ENCODE measurements at regions not wholly inside any gene's neighbourhood (a gene's known extent, or its start where the extent isn't known, plus 50 kb on each side); places are given as distances from the start of the nearest gene placed in this dataset.

DNA sequence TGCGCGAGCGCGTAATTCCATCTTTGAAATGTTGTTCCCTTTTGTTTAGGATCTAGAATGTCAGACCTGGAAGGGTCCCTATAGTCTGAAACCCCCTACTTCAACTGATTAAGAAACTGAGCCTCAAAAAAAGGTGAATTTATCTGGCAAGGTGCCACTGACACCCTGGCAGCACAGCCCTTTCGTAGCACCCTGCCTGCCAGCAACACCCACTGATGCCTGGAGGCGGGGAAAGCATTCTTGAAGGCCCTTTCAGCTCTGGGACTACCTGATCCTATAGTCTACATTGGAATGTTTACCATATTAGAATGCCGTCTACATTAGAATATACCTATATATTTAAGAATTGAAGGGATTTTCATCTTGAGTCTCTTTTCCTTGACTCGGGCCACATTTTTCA is 542.3 kb downstream of the BUD13 start:
- Histone ChIP-seq H3K36me3 (ENCODE audit: insufficient read depth) (no peaks in the 10 kb centered on the region), H3K4me3 (ENCODE audit: low read depth, low read length) (no peak overlapping the region), H3K4me1 (ENCODE audit: insufficient read depth) (no peaks in the 10 kb centered on the region), H3K27ac (ENCODE audit: low read depth) (no peak overlapping the region)
- DNase-seq (ENCODE audit: extremely low spot score) = no peak
- WGBS = 92% methylated on average over 8 of the region's 8 CpGs

DNA sequence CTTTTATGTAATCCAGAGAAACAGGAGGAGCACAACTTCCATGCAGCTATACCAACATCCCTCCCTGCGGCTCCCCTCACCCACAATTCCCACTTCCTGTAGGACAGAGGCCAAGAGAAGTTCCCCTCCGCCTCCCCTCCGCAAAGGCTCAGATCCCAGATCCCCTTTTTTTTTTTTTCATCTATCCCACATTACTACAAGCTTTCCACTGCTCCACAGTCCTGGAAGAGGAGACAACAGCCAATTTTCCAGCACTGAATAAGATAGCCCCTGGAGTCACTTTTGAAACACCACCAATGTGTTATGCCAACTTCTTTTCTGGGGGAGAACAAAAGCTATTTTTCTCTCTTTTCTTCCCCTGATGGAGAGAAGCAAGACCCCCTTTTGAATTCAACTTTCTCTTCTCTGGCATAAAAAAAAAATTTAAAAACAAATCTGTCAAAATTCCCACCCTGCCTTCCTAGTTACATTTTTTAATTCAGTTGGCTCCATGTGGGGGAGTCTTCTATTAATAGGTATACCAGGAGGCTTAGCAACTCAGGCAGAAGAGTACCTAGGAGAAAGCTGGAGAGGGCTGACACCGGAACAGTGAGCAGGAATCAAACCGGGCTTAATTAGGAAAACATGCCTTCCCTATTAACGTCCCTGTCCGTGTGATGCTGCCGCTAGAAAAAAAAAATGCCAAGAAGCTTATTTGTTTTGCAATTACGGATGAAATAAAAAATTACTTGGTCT is 543.4 kb downstream of the BUD13 start:
- WGBS = 55% methylated on average over 9 of the region's 9 CpGs
- Histone ChIP-seq H3K4me1 (ENCODE audit: insufficient read depth) (no peaks in the 10 kb centered on the region), H3K36me3 (ENCODE audit: insufficient read depth) (no peaks in the 10 kb centered on the region), H3K4me3 (ENCODE audit: low read depth, low read length) (no peak overlapping the region), H3K27ac (ENCODE audit: low read depth) (no peak overlapping the region)
- no peak for DNase-seq (ENCODE audit: extremely low spot score)

DNA sequence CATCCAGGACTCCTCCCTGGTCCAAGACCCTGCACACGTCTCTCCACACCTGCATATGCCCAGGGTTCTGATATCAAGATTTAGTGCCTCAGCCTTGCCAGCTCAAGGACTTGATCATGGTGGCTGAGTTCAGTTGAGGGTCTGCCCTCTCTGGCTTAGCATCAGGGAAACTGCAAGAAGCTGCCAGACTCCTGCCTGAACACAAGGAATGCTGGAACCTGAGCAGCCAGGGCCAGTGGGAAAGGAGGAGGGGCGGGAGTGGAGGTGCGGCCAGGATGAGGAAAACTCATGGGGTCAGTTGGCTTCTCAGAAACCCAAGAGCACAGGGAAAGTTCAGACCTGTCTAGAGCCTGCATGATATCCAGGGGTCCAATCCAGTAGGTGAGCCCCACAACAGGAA is 546.1 kb downstream of the BUD13 start:
- Histone ChIP-seq H3K36me3 (ENCODE audit: insufficient read depth) (no peaks in the 10 kb centered on the region), H3K4me1 (ENCODE audit: insufficient read depth) (no peaks in the 10 kb centered on the region), H3K27ac (ENCODE audit: low read depth) (no peak overlapping the region), H3K4me3 (ENCODE audit: low read depth, low read length) (no peak overlapping the region)
- DNase-seq (ENCODE audit: extremely low spot score) = no peak
- WGBS = 79% methylated on average over 3 of the region's 3 CpGs

DNA sequence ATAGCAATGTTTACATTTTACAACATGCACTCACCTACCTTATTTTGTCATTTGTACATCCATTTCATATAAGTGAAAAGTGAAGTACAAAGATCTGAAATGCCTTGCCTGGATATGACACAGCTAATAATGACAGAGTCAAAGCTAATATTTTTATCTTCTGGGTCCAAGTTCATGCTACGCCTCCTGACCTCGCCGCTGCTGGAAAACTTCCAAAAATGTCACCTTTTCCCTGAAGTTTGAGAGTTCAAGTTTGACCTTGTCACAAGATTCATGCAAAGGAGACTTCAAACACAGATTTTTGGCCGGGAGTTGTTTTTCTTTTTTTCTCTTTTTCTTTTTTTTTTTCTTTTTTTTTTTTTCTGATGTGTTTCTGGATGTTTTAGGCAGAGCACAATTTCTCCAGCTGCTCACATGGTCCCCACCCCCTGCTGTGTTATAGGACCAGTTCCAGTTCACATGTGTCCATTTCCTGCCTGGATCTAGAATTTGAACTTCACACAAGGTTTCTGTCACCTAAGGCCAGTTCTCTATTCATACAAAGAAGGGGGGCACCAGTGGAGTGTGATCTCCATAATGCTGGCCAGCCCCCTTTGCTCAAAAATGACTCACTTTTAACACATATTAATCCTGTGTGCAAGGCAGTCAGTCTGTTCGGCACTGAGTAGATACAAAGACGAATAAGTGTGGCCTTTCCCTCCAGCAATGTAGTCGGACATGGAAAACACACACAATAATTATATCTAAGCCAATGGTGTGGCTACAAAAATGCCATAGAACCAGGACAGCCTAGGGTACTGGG is 546.8 kb downstream of the BUD13 start:
- H3K4me3 ChIP-seq (ENCODE audit: low read depth, low read length) = no peak overlapping the region
- H3K36me3 ChIP-seq (ENCODE audit: insufficient read depth) = no peaks in the 10 kb centered on the region
- 60% methylated on average over 7 of the region's 7 CpGs for WGBS
- H3K4me1 ChIP-seq (ENCODE audit: insufficient read depth) = no peaks in the 10 kb centered on the region
- no peak for DNase-seq (ENCODE audit: extremely low spot score)
- no peak overlapping the region for H3K27ac ChIP-seq (ENCODE audit: low read depth)

DNA sequence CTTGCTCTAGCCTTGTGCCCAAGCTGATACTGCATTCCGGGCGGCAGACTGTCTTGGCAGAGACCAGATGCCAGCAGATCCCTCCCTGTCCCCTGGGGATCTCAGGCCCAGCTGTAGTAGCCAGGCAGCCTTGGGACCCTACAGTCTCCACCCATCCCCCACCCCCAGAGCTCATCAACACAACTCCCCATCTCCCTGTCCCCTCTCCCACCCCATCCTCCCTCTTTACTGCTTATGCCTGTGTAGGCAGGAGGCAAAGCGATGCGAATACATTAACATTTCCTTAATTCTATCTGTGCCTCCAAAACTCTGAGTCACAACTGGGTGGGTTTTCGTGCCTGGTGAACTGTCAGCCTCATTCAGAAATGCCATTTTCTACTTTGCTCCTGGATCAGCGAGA is 547.6 kb downstream of the BUD13 start:
- 70% methylated on average over 6 of the region's 6 CpGs for WGBS
- H3K4me3 ChIP-seq (ENCODE audit: low read depth, low read length) = no peak overlapping the region
- no peak for DNase-seq (ENCODE audit: extremely low spot score)
- no peak overlapping the region for H3K27ac ChIP-seq (ENCODE audit: low read depth)
- H3K4me1 ChIP-seq (ENCODE audit: insufficient read depth) = no peaks in the 10 kb centered on the region
- no peaks in the 10 kb centered on the region for H3K36me3 ChIP-seq (ENCODE audit: insufficient read depth)

DNA sequence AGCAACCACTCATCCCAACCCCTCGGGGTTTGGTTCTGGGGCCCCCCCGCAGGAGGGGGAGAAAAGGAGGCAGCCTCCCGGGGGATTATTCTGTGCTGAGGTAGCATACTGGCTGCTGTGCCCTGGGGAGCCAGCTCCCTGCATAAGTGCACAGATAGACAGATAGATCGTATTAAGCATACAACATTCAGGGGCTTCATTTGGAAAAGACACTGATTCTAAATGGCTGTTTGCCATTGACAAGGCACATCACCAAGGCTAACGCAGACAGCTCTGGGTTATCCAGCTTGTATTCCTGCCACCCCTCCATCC is 547.9 kb downstream of the BUD13 start:
- Histone ChIP-seq H3K4me3 (ENCODE audit: low read depth, low read length) (no peak overlapping the region), H3K4me1 (ENCODE audit: insufficient read depth) (no peaks in the 10 kb centered on the region), H3K27ac (ENCODE audit: low read depth) (no peak overlapping the region), H3K36me3 (ENCODE audit: insufficient read depth) (no peaks in the 10 kb centered on the region)
- no peak for DNase-seq (ENCODE audit: extremely low spot score)
- 58% methylated on average over 5 of the region's 5 CpGs for WGBS

DNA sequence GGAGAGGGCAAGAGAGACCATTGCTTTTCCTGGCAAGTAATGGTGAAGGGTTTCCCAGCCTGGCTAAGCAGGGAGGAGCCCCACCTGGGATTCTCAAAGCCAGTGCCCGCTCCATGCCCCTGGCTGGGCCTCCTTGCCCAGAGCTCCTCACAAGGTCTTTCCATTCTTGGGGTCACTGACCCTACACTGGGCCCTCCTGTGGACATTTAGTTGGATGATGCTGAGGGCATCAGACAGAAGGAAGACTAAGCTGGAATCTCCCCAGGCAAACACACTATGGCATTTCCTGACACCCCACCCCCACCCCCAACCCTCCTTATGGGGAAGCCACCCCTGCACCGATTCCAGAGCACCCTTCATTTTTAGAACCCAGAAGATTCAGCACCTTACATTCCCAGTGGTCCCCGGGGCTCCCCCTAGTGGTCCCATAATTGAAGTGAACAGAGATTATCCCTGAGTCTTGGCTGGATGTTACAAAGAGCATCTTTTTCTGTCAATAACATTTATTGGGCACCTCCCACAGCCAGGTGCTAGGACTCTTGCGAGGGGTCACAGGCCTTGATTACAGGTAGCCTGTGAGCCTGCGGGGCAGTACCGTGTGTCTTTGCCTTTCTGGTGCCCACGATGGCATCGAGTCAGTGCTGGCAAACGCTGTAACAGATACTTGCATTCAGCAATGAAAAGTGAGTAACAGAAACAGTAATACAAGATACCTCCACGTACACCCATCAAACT is 548.5 kb downstream of the BUD13 start:
- Histone ChIP-seq H3K4me3 (ENCODE audit: low read depth, low read length) (no peak overlapping the region), H3K4me1 (ENCODE audit: insufficient read depth) (no peaks in the 10 kb centered on the region), H3K27ac (ENCODE audit: low read depth) (no peak overlapping the region), H3K36me3 (ENCODE audit: insufficient read depth) (no peaks in the 10 kb centered on the region)
- WGBS = 44% methylated on average over 10 of the region's 10 CpGs
- no peak for DNase-seq (ENCODE audit: extremely low spot score)

DNA sequence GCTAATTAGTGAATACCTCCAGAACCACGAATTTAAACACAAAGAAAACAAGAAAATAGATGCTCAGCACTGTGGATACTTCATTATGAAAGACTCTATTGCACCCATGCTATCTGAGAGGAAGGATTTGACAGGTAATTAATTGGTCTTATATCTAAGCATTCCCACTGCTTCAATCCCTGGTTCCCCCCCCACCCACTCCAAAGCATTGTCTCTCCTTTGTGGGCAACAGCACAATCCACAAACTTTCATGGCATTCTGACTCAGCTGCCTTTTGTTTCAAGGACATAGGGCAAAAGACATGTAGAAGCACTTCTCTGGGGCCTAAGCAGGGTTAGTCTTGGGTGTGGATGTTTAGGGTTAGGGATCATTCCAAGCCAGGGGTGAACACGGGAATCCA is 551.4 kb downstream of the BUD13 start:
- H3K4me1 ChIP-seq (ENCODE audit: insufficient read depth) = no peaks in the 10 kb centered on the region
- no peak for DNase-seq (ENCODE audit: extremely low spot score)
- H3K36me3 ChIP-seq (ENCODE audit: insufficient read depth) = no peaks in the 10 kb centered on the region
- H3K4me3 ChIP-seq (ENCODE audit: low read depth, low read length) = no peak overlapping the region
- no peak overlapping the region for H3K27ac ChIP-seq (ENCODE audit: low read depth)
- 77% methylated on average over 2 of the region's 2 CpGs for WGBS

DNA sequence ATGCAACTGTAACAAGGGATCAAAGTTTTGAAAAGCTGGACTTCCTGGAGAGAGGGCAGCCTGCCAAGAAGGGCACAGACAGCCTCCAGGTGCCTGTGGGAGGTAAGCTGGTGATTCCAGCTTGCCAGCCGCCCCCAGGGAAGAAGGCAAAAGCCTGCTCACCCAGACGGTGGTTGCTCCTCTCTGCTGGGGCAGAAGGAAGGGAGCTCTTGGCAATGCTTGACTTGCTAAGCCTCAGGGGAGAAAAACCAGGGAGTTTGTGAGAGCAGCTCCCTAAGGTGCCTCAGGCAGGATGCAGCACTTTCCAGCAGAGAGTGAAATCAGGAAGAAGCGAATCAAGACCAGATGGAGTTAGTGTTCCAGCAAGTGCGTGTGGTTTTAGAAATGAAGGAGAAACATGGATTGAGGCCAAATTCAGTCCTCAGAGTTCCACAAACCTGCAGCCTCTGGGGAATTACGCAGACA is 553.6 kb downstream of the BUD13 start:
- Histone ChIP-seq H3K27ac (ENCODE audit: low read depth) (no peak overlapping the region), H3K4me3 (ENCODE audit: low read depth, low read length) (no peak overlapping the region), H3K36me3 (ENCODE audit: insufficient read depth) (no peaks in the 10 kb centered on the region), H3K4me1 (ENCODE audit: insufficient read depth) (no peaks in the 10 kb centered on the region)
- WGBS = 45% methylated on average over 5 of the region's 5 CpGs
- no peak for DNase-seq (ENCODE audit: extremely low spot score)

DNA sequence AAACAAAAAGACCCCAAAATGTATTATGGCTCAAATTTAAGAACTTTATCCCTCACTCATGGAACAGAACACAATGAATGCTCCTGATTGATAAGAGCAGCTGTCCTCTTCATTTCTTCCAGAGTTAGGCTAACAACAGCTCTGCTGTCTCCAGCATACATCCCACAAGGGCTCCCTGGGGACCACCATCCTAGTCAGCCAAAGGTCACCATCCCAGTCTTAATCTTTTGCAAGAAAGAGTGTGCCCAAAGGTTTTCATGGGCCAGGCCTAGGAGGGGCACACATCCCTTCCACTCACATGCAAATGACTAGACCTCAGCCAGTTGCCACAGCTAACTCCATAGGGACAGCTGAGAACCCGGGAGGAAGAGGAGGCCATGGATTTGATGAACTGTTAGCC is 555.3 kb downstream of the BUD13 start:
- 88% methylated on average over 1 of the region's 1 CpG for WGBS
- no peak for DNase-seq (ENCODE audit: extremely low spot score)
- Histone ChIP-seq H3K36me3 (ENCODE audit: insufficient read depth) (no peaks in the 10 kb centered on the region), H3K4me1 (ENCODE audit: insufficient read depth) (no peaks in the 10 kb centered on the region), H3K4me3 (ENCODE audit: low read depth, low read length) (no peak overlapping the region), H3K27ac (ENCODE audit: low read depth) (no peak overlapping the region)

DNA sequence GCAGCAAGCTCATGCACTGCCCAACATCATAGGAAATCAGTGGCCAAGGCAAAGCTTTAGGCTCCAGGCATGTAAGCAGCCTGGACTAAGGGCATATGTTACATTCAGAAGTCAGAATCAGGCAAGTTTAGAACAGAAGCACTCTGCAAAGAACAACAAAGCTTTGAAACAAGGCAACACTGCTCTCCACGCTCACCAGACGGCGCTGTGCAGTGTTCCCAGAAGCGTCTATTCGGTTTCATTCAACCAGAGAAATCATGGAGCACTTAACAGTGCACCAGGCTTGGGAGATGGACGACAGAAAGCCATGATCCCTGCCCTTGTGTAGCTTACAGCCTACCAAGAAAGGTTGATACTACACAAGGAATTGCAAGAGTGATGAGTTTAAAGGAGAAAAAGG is 555.8 kb downstream of the BUD13 start:
- WGBS = 8% methylated on average over 6 of the region's 6 CpGs
- DNase-seq (ENCODE audit: extremely low spot score) = no peak
- H3K4me1 ChIP-seq (ENCODE audit: insufficient read depth) = no peaks in the 10 kb centered on the region
- H3K27ac ChIP-seq (ENCODE audit: low read depth) = no peak overlapping the region
- H3K4me3 ChIP-seq (ENCODE audit: low read depth, low read length) = no peak overlapping the region
- no peaks in the 10 kb centered on the region for H3K36me3 ChIP-seq (ENCODE audit: insufficient read depth)

DNA sequence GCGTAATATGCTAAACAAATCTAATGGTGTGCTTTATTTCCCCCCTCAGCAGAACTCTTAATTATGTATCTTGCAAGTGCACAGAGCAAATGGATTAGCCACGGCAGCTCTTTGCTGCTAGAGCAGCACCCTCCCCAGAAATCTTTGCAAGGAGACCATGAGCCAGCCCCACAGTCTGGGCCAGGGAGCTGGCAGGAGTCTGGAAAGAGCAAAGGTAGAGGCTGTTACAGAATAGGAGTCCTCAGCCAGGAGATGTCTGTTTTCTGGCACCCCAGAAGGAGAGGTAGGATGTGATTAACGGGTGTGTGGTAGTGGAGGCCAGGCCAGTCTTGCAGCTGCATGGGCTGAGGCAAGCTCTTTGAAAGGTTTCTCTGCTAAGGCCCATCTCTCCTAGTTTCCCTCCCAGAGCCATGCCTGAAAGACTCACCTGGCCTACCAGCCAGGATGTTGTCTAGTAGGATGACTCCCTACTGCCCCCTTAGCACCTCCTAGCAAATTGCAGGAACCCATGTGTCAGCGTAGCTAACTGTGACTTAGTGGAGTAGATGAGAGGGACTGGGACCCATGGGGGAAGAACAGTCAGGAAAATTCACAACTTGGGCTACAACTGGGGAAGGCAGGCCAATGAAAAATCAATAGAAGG is 557.2 kb downstream of the BUD13 start:
- Histone ChIP-seq H3K4me1 (ENCODE audit: insufficient read depth) (no peaks in the 10 kb centered on the region), H3K27ac (ENCODE audit: low read depth) (no peak overlapping the region), H3K4me3 (ENCODE audit: low read depth, low read length) (no peak overlapping the region), H3K36me3 (ENCODE audit: insufficient read depth) (no peaks in the 10 kb centered on the region)
- WGBS = 84% methylated on average over 4 of the region's 4 CpGs
- no peak for DNase-seq (ENCODE audit: extremely low spot score)

DNA sequence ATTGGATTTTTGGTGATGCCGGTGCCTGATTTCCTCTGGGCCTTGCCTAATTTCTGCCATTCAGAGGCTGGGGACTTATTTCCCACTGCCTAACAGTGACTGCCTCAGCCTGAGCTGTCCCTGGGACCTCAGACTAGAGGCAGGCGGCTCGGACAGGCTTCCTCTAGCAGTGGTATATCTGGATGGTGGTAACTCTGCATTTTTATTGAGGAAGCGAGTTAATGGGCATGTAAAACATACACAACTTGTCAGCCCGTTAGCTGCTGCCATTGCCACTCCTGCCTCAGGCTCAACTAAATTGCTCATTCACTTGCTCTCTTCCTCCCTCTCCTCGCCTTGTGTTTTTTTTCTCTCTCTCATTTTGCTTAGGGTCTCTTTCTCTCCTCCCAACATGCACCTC is 561.6 kb downstream of the BUD13 start:
- Histone ChIP-seq H3K4me1 (ENCODE audit: insufficient read depth) (no peaks in the 10 kb centered on the region), H3K36me3 (ENCODE audit: insufficient read depth) (no peaks in the 10 kb centered on the region), H3K4me3 (ENCODE audit: low read depth, low read length) (no peak overlapping the region), H3K27ac (ENCODE audit: low read depth) (no peak overlapping the region)
- WGBS = 56% methylated on average over 6 of the region's 6 CpGs
- no peak for DNase-seq (ENCODE audit: extremely low spot score)
